SK-N-SH treated with all-trans-retinoic acid at 6 μM for 48 hours (cell line): ENCODE measurements at regions not wholly inside any gene's neighbourhood (a gene's known extent, or its start where the extent isn't known, plus 50 kb on each side); places are given as distances from the start of the nearest gene placed in this dataset.

Source experiments
- ARNTL ChIP-seq: fragments of 450-650 bp; formaldehyde crosslinking; IDR thresholded peaks from 2 replicates; pipeline ENCODE4 v1.5.0; 2020; ENCODE audit warnings: low read depth, mild to moderate bottlenecking, moderate library complexity, borderline replicate concordance
- CSRNP3 ChIP-seq: fragments of 250-450 bp; sonication (Bioruptor Pico); IDR thresholded peaks from 2 replicates; pipeline ENCODE4 v1.5.1; 2021; ENCODE audit warnings: mild to moderate bottlenecking, moderate library complexity
- ESRRG ChIP-seq: fragments of 250-450 bp; sonication (Bioruptor Pico); IDR thresholded peaks from 2 replicates; pipeline ENCODE4 v1.6.1; 2021; ENCODE audit warnings: mild to moderate bottlenecking
- ISL1 ChIP-seq: fragments of 250-450 bp; sonication (Bioruptor Pico); IDR thresholded peaks from 2 replicates; pipeline ENCODE4 v2.1.2; 2022; ENCODE audit warnings: mild to moderate bottlenecking, moderate library complexity
- PATZ1 ChIP-seq: fragments of 250-450 bp; sonication (Bioruptor Pico); IDR thresholded peaks from 2 replicates; pipeline ENCODE4 v1.8.0; 2020; ENCODE audit warnings: mild to moderate bottlenecking, moderate library complexity, borderline replicate concordance
- POU6F1 ChIP-seq: fragments of 250-450 bp; sonication (Bioruptor Pico); IDR thresholded peaks from 2 replicates; pipeline ENCODE4 v1.8.0; 2021; ENCODE audit warnings: low read depth, mild to moderate bottlenecking, moderate library complexity, borderline replicate concordance
- RARB ChIP-seq: fragments of 250-450 bp; sonication (Bioruptor Pico); IDR thresholded peaks from 2 replicates; pipeline ENCODE4 v1.8.0; 2021; ENCODE audit warnings: mild to moderate bottlenecking, moderate library complexity
- TCF4 ChIP-seq: fragments of 250-450 bp; sonication (Bioruptor Pico); IDR thresholded peaks from 2 replicates; pipeline ENCODE4 v1.8.0; 2021; ENCODE audit warnings: mild to moderate bottlenecking, moderate library complexity, borderline replicate concordance
- ZC3H10 ChIP-seq: fragments of 250-450 bp; sonication (Bioruptor Pico); IDR thresholded peaks from 2 replicates; pipeline ENCODE4 v1.5.1; 2021; ENCODE audit warnings: mild to moderate bottlenecking, moderate library complexity
- ZNF8 ChIP-seq: fragments of 450-650 bp; formaldehyde crosslinking; IDR thresholded peaks from 2 replicates; pipeline ENCODE4 v1.5.0; 2020; ENCODE audit warnings: mild to moderate bottlenecking, moderate library complexity

- no peak for TF ChIP-seq ZNF8 (CRISPR knock-in tag)
- TF ChIP-seq ISL1 (CRISPR knock-in tag): no peak
- no peak for TF ChIP-seq POU6F1
- no peak for TF ChIP-seq PATZ1 (CRISPR knock-in tag)
- TF ChIP-seq TCF4: no peak
- no peak for TF ChIP-seq ZC3H10
- TF ChIP-seq ARNTL (CRISPR knock-in tag): no peak
- TF ChIP-seq ESRRG (CRISPR knock-in tag): no peak
- no peak for TF ChIP-seq CSRNP3 (CRISPR knock-in tag)
- no peak for TF ChIP-seq RARB (CRISPR knock-in tag)
Measured at GRCh38 chr2:18749912-18750526, 160.7 kb upstream of the NT5C1B start.
